GM21423 (cell line): ENCODE measurements at regions not wholly inside any gene's neighbourhood (a gene's known extent, or its start where the extent isn't known, plus 50 kb on each side); places are given as distances from the start of the nearest gene placed in this dataset.
"Not testable (repeated sequence)": the region's sequence is repeated elsewhere in the genome, so short reads cannot be mapped to it uniquely, and the experiment has no call there.

Source experiments
- ATAC-seq: cut with Tn5 transposase; IDR thresholded peaks from one replicate; pipeline ENCODE4 v1.9.1; 2021; ENCODE audit warnings: mild to moderate bottlenecking, moderate library complexity; ENCODE audit not compliant: unreplicated experiment

DNA sequence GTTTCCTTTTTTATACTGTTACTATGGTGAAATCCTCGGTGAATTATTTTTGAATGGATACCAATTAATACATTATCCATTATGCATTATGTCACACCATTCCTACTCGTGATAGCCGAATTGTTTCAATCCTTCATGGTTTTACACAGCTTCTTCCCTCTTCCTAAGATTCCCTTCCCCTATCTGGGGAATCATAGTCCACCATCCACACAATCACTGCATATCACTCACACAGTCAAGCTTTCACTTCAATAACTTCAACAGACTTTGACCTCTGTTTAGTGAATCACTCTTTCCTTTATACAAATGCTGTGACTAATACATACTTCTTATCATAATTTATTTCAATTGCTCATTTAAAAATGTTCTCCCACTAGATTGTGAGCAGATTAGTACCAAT, 1108.1 kb upstream of the LRRTM1 start:
- ATAC-seq, result no peak

GRCh38 chr2:81403508-81403907, 1099.0 kb upstream of the LRRTM1 start:
- ATAC-seq, result no peak

DNA sequence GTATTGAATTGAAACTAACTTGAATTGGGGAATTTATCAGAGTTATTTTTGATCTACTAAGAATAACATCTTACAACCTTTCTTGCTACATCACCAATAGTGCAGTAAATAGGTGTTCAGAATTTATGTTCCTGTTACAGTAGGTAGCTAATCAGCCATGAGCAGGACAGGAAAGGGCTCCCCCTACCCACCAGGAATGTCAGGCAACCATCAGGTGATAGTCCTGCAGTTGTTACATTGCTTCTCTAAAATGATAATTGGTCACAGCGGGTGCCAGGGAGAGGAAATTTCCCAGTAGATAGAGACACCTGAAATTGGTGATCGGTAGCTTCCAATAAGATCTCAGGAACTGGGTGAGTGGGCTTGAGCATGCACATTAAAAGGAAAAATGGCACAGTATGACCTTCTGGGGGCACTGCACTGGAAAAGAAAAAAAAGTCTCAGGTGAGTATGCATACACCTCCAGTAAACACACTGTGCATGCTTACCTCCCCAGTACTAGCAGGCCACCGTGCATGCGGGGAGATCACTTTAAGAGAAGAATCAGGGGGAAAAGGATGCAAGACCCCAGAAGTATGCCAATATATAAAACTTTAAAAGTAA, 1092.0 kb upstream of the LRRTM1 start:
- ATAC-seq, result no peak

GRCh38 chr2:81395746-81396145, 1091.2 kb upstream of the LRRTM1 start:
- ATAC-seq, result no peak

GRCh38 chr2:81389203-81389602, 1084.7 kb upstream of the LRRTM1 start:
- ATAC-seq, result no peak

DNA sequence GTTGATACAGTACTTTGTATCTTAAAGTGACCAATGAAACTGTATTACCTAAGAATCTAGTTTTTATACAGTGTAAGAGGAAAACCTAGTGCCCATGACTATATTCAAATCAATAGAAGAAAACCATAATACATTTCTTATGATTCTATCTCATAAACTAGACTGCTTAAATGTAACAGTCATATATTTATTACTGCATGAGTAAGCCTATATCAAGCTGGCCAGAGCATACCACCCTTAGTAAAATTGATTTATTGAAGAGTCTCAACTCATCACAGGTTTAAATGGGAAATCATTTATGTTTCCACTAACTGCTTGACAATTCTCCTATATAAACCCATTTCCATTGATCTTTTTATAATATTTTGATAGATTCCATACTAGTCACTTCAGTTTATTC, 1059.2 kb upstream of the LRRTM1 start:
- no peak for ATAC-seq

- not testable (repeated sequence) for ATAC-seq
Measured at GRCh38 chr2:81362468-81362867, 1057.9 kb upstream of the LRRTM1 start.

- no peak for ATAC-seq
Measured at GRCh38 chr2:81355436-81355835, 1050.9 kb upstream of the LRRTM1 start.

DNA sequence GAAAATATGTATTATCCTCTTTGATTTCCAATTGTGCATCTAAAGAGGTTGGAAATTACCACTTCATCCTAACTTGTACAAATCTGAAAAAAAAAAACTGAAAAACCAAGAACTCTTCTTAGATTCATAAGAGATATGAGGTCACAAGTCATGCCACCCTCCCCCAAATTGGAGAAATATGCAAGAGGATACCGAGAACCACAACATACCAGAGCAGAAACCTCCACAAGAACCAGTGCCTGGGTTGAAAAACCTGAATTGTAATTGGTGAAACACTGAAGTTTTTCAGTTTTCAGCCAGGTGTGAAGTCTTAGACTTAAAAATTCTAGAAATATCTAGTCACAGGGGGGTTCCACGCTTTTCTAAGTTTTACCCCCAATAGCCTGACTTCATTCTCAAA, 1029.5 kb upstream of the LRRTM1 start:
- ATAC-seq, result no peak

DNA sequence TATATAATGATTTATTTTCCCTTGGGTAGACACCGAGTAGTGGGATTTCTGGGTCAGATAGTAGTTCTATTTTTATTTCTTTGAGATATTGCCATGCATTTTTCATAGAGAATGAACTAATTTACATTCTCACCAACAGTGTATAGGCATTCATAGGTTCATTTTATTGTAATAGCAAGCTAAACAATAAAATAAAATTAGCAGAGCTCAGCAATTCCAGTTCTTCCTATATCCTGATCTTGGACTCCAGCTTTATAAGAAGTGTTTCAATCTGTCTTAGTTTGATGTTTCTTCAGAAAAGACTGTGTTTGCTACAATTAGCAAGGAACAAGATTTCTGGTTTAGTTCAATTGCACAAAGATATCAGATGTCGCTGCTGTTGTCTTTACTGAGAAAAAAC, 1024.4 kb upstream of the LRRTM1 start:
- no peak for ATAC-seq

DNA sequence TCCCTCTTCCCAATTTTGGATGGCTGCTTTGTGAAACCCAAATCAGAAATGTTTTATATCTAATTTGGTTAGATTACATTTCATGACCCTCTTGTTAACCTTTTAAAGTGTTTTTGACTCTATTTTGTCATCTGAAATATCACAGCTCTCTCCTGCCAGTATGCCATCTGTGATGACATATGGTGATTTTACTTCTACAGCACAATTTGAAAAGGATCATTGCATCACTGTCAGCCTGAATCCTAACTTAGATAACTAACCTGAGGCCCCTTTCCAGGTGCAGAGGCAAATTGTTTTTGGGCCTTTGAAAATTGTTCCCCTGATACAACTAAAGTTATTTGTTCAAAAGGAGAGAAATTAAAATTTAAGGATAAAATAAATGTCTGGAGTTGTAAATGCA, 1023.4 kb upstream of the LRRTM1 start:
- ATAC-seq, result no peak

DNA sequence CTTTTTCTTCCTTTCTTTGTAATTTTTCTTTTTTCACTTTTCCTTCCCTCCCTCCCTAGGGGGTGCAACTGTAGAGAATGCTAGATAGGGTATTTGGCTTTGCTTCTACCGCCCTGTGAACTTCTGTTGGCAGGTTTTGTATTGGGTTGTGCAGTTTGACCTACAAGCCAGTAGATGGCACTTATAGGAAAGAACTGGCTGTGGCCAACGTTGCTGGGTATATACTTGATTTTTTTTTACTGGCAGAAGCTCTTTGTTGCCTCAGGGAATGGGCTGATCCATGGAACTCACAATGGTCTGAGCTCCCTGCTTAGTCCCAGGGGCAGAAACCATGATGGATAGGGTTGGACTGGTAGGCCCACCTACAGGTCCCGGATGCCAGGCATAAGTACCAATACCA, 1019.5 kb upstream of the LRRTM1 start:
- ATAC-seq, result no peak

DNA sequence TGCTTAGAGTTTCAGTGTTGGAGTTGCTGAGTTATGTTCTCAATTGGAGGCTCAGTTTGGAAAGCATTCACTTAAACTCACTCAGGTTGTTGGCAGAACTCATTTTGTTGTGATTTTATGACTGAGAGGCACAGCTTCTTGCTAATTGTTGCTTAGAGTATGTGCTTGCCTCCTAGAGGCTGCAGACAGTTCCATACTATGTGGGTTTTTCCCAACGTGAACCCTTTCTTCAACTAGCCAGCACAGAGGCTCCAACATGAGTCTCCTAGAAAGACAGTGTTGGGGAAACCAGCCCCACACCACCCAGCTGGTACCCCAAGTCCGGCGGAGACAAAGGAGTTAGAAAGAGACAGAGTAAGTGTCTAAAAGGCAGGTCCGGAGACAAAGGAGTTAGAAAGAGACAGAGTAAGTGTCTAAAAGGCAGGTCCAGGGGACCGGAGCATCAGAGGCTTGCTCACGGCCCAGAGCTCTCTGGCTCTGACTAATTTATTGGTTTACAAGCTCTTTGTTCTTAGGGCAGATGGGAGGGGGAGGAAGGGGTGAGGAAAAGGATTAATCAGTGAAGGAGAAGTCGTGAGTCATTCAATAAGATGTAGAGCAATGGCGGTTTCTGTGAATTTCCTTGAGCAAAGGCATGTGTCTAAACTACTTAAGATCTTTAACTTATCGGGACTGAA, 999.7 kb upstream of the LRRTM1 start:
- no peak for ATAC-seq

GRCh38 chr2:81303321-81303720, 998.8 kb upstream of the LRRTM1 start:
- no peak for ATAC-seq

GRCh38 chr2:81299841-81300240, 995.3 kb upstream of the LRRTM1 start:
- ATAC-seq, result no peak

- ATAC-seq, result no peak
Measured at GRCh38 chr2:81290846-81291245, 986.3 kb upstream of the LRRTM1 start.

DNA sequence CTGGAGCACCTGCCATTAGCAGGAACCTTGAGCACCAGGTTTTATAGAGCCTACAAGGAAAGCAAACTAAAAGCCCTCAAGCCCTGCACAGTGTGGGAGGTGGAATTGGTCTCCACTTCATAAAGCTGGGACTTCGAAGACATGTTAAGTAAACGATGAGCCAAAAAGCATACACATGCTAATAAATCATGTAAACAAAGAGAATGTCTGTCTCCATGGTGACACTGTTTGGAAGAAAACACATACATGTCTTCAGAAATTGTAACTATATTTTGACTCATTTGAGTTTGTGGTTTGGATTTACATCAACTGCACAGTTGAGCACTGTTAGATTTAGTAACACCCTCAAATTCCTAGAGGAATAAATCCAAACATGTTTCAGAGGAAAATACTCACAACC, 978.5 kb upstream of the LRRTM1 start:
- ATAC-seq, result no peak

DNA sequence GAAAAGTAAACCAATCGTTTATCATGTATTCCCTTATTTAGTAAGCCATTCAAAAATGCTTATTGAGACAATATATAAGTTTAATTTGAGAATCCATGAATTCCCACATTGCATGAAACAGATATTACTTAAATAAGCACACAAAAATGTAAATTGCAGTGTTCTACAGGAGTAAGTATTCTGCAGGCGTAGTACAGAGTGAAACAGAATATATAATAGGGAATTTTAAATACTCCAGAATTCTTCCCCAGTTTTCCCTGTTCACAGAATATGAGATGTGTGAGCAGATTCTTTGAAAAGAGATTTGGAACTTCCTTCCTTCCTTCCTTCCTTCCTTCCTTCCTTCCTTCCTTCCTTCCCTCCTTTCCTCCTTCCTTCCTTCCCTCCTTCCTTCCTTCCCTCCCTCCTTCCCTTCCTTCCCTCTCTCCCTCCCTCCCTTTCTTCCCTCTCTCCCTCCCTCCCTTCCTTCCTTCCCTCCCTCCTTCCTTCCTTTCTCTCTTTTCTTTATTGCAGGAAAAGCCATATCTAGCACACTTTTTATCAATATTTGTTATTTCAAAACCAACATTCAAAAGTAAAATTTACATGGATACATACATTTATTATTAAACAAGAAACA, 977.7 kb upstream of the LRRTM1 start:
- no peak for ATAC-seq

GRCh38 chr2:81276595-81276994, 972.0 kb upstream of the LRRTM1 start:
- ATAC-seq, result no peak

- no peak for ATAC-seq
Measured at GRCh38 chr2:81266106-81266505, 961.6 kb upstream of the LRRTM1 start.

- ATAC-seq, result no peak
Measured at GRCh38 chr2:81263989-81264388, 959.4 kb upstream of the LRRTM1 start.

- no peak for ATAC-seq
Measured at GRCh38 chr2:81260320-81260719, 955.8 kb upstream of the LRRTM1 start.

GRCh38 chr2:81250270-81250669, 945.7 kb upstream of the LRRTM1 start:
- no peak for ATAC-seq
